Osteoblast (primary cell): ENCODE measurements at regions not wholly inside any gene's neighbourhood (a gene's known extent, or its start where the extent isn't known, plus 50 kb on each side); places are given as distances from the start of the nearest gene placed in this dataset.

Experiments
- DNase-seq: peaks from one replicate; pipeline ENCODE4 v3.0.0; 2011; ENCODE audit warnings: low spot score, mixed read lengths; ENCODE audit not compliant: insufficient read length; ENCODE audit errors: missing footprints
- H2AFZ ChIP-seq: 2 replicates; pipeline ENCODE4 v1.6.0; 2011; ENCODE audit warnings: mild to moderate bottlenecking, low read length
- H3K27ac ChIP-seq: 2 replicates; pipeline ENCODE4 v1.5.1; 2011; ENCODE audit warnings: mild to moderate bottlenecking, low read depth, low read length, moderate library complexity
- H3K27me3 ChIP-seq: 2 replicates; pipeline ENCODE4 v1.6.0; 2012; ENCODE audit warnings: mild to moderate bottlenecking, control low read depth, inconsistent platforms, low read length, moderate library complexity; ENCODE audit not compliant: insufficient read depth
- H3K36me3 ChIP-seq: 2 replicates; pipeline ENCODE4 v1.5.1; 2011; ENCODE audit warnings: mild to moderate bottlenecking, low read length, control low read depth, moderate library complexity; ENCODE audit not compliant: insufficient read depth
- H3K4me1 ChIP-seq: 2 replicates; pipeline ENCODE4 v1.5.1; 2011; ENCODE audit warnings: mild to moderate bottlenecking, low read length, control low read depth, moderate library complexity; ENCODE audit not compliant: insufficient read depth
- H3K4me2 ChIP-seq: 2 replicates; pipeline ENCODE4 v1.6.0; 2011; ENCODE audit warnings: mild to moderate bottlenecking, low read length; ENCODE audit not compliant: insufficient read depth
- H3K4me3 ChIP-seq: fragments of 200-600 bp; sonication (generic); 3 replicates; pipeline ENCODE4 v1.5.1; 2012; ENCODE audit warnings: mild to moderate bottlenecking, low read length, inconsistent platforms; ENCODE audit not compliant: insufficient read depth
- H3K79me2 ChIP-seq: 2 replicates; pipeline ENCODE4 v1.6.0; 2012; ENCODE audit warnings: mild to moderate bottlenecking, low read length, control low read depth, inconsistent platforms; ENCODE audit not compliant: insufficient read depth
- H3K9me3 ChIP-seq: 2 replicates; pipeline ENCODE4 v1.5.1; 2011; ENCODE audit warnings: low read depth, low read length, control low read depth
- H4K20me1 ChIP-seq: 2 replicates; pipeline ENCODE4 v1.6.0; 2012; ENCODE audit warnings: mild to moderate bottlenecking, low read length, control low read depth; ENCODE audit not compliant: insufficient read depth
- CTCF ChIP-seq: IDR thresholded peaks from 2 replicates; pipeline ENCODE4 v1.5.1; 2011; ENCODE audit warnings: mild to moderate bottlenecking, low read depth, low read length, moderate library complexity; ENCODE audit errors: extremely low read depth

DNA sequence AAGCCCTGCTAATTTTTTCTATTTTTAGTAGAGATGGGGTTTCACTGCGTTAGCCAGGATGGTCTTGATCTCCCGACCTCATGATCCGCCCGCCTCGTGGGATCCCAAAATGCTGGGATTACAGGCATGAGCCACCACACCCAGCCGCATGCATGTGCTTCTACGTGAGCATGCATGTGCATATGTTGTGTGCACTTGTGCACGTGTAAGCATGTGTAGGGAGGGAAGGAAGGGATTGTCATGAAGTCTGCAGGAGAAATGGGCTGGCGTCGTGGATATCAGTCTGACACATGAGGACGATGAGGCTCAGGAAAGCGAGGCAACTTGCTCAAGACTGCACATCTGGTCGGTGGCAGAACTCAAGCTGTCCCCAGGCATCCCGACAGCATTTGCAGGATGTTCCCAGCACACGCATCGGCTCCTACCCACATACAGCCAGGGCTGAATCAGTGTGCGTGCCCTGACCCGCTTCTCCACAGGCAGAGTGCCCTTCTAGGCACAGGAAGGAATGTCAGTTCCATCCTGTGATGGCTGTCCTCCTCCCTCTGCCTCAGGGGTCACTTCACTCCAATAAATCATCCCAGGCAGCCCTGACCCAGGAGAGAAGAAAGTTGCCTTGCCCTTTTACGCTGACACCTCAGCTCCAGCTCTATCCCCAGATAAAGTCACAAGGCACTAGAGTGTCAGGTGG lies 49.9 kb upstream of the SLC14A2 start:
- H3K27ac ChIP-seq: no peak overlapping the region
- no peak overlapping the region for H2AFZ ChIP-seq
- no peaks in the 10 kb centered on the region for H3K36me3 ChIP-seq
- no peaks in the 10 kb centered on the region for H3K9me3 ChIP-seq
- H3K79me2 ChIP-seq: no peaks in the 10 kb centered on the region
- no peak overlapping the region for H3K4me2 ChIP-seq
- no peak overlapping the region for H3K4me3 ChIP-seq
- H4K20me1 ChIP-seq: no peaks in the 10 kb centered on the region
- no peak for DNase-seq
- H3K4me1 ChIP-seq: peaks cover 15% of the 10 kb centered on the region
- H3K27me3 ChIP-seq: no peaks in the 10 kb centered on the region
- TF ChIP-seq CTCF: no peak
